A549 (cell line): ENCODE measurements at regions not wholly inside any gene's neighbourhood (a gene's known extent, or its start where the extent isn't known, plus 50 kb on each side); places are given as distances from the start of the nearest gene placed in this dataset.

ENCODE experiments used
- CTCF ChIP-seq: fragments of >200 bp; sonication (Bioruptor Twin); formaldehyde crosslinking; IDR thresholded peaks from 3 replicates; pipeline ENCODE4 v1.5.1; 2016
- EP300 ChIP-seq, 2 experiments: fragments of >200 bp; sonication (Bioruptor Twin); formaldehyde crosslinking; IDR thresholded peaks; 2 replicates in 1 of 2; 3 replicates in 1 of 2; pipeline ENCODE4 v1.6.1; 2016 to 2017
- POLR2A ChIP-seq: IDR thresholded peaks from 2 replicates; pipeline ENCODE4 v1.6.1; 2012; ENCODE audit warnings: mild to moderate bottlenecking, low read length

- TF ChIP-seq CTCF (no peak), EP300 (IDR thresholded peaks at IDR 0.05) (no peak), POLR2A (no peak)
Measured at GRCh38 chr1:209268479-209268878, 315.0 kb upstream of the CAMK1G start.
